HEK293T (cell line): ENCODE measurements at regions not wholly inside any gene's neighbourhood (a gene's known extent, or its start where the extent isn't known, plus 50 kb on each side); places are given as distances from the start of the nearest gene placed in this dataset.

ENCODE experiments used
- FOXM1 ChIP-seq: fragments of 450-650 bp; IDR thresholded peaks from 2 replicates; pipeline ENCODE4 v1.6.1; 2017; ENCODE audit warnings: mild to moderate bottlenecking, borderline replicate concordance
- HDGF ChIP-seq: fragments of 450-650 bp; IDR thresholded peaks from 2 replicates; pipeline ENCODE4 v1.6.1; 2017; ENCODE audit warnings: antibody characterized with exemption, borderline replicate concordance

GRCh38 chr12:108065069-108065468 lies 64.0 kb upstream of the WSCD2 start:
- no peak for TF ChIP-seq FOXM1
- no peak for TF ChIP-seq HDGF
